Neural crest cell (in vitro differentiated cells): ENCODE measurements at regions not wholly inside any gene's neighbourhood (a gene's known extent, or its start where the extent isn't known, plus 50 kb on each side); places are given as distances from the start of the nearest gene placed in this dataset.

Source experiments
- DNase-seq: peaks from one replicate; pipeline ENCODE4 v3.0.0; 2021; ENCODE audit warnings: low read depth, mixed read lengths, low spot score
- H3K27ac Mint-ChIP-seq: one replicate; pipeline ENCODE4 v1.8.0; 2021; ENCODE audit warnings: mild to moderate bottlenecking, mixed read lengths; ENCODE audit not compliant: unreplicated experiment
- H3K27me3 Mint-ChIP-seq: 2 replicates; pipeline ENCODE4 v1.8.0; 2021; ENCODE audit warnings: low read depth, mild to moderate bottlenecking, mixed read lengths
- H3K36me3 Mint-ChIP-seq: 2 replicates; pipeline ENCODE4 v1.8.0; 2021; ENCODE audit warnings: low read depth, mild to moderate bottlenecking, mixed read lengths
- H3K4me1 Mint-ChIP-seq: 2 replicates; pipeline ENCODE4 v1.8.0; 2021; ENCODE audit warnings: mixed read lengths
- H3K4me3 Mint-ChIP-seq: one replicate; pipeline ENCODE4 v1.8.0; 2021; ENCODE audit warnings: mild to moderate bottlenecking, mixed read lengths
- H3K9me3 Mint-ChIP-seq: 2 replicates; pipeline ENCODE4 v1.8.0; 2021; ENCODE audit warnings: mixed read lengths
- CTCF ChIP-seq: fragments of 200-600 bp; sonication (generic); conservative IDR thresholded peaks from 2 replicates; pipeline ENCODE4 v1.5.0; 2021; ENCODE audit warnings: antibody characterized with exemption, mild to moderate bottlenecking

DNA sequence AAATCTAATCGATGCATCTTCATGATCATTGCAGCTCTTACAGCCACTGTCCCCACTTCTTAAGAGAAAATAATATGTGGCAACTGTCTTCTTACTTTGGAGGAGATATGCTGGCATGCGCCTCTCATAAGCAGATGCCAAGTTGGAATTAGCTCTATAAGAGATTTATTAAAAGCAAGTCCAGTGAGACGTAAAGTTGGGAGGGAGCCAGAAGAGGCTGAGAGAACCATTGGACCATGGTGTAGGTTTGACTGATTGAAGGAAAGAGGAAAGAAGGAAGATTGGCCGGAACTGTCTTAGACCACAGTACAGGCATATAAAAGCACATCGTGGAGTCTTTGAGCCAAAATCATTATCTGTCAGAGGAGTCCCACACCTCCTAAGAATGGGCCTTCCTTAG, 265.7 kb upstream of the ZC3H15 start:
- no peaks in the 10 kb centered on the region for H3K4me1 Mint-ChIP-seq
- DNase-seq = no peak
- H3K4me3 Mint-ChIP-seq = no peak overlapping the region
- peaks cover 9% of the 10 kb centered on the region for H3K36me3 Mint-ChIP-seq
- H3K9me3 Mint-ChIP-seq = no peaks in the 10 kb centered on the region
- no peak for TF ChIP-seq CTCF
- H3K27me3 Mint-ChIP-seq = no peaks in the 10 kb centered on the region
- no peak overlapping the region for H3K27ac Mint-ChIP-seq

- no peak overlapping the region for H3K27ac Mint-ChIP-seq
- peaks cover 23% of the 10 kb centered on the region for H3K9me3 Mint-ChIP-seq
- H3K27me3 Mint-ChIP-seq = no peaks in the 10 kb centered on the region
- H3K4me3 Mint-ChIP-seq = no peak overlapping the region
- no peak for TF ChIP-seq CTCF
- no peak for DNase-seq
- no peaks in the 10 kb centered on the region for H3K4me1 Mint-ChIP-seq
- H3K36me3 Mint-ChIP-seq = peaks cover 41% of the 10 kb centered on the region
Observed at GRCh38 chr2:186229265-186229664, 256.8 kb upstream of the ZC3H15 start.

DNA sequence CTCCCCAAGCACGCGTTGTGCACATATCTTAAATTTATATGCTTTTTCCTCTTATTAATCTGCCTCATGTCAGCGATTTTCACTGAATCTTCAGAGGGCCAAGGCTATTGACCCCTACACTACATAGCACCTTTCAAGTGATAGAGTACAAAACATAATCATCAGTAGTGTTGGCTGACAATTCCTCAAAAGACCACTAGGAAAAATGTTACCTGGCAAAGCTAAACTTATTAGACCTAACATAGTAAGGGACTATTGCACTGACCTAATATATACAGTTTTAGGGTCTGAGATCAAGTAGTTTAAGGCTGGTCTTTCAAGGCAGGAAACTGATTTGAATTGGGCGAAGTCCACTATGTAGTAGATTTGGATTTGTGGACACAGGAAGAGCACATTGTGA, 244.2 kb upstream of the ZC3H15 start:
- no peaks in the 10 kb centered on the region for H3K4me1 Mint-ChIP-seq
- no peak for DNase-seq
- H3K4me3 Mint-ChIP-seq = no peak overlapping the region
- H3K27ac Mint-ChIP-seq = no peak overlapping the region
- H3K27me3 Mint-ChIP-seq = no peaks in the 10 kb centered on the region
- TF ChIP-seq CTCF = peak; percentile 29
- no peaks in the 10 kb centered on the region for H3K36me3 Mint-ChIP-seq
- peaks cover 5% of the 10 kb centered on the region for H3K9me3 Mint-ChIP-seq

GRCh38 chr2:186254759-186255158, 231.3 kb upstream of the ZC3H15 start:
- Mint-ChIP-seq H3K4me3 (no peak overlapping the region), H3K9me3 (peaks cover 4% of the 10 kb centered on the region), H3K27me3 (no peaks in the 10 kb centered on the region), H3K36me3 (no peaks in the 10 kb centered on the region), H3K27ac (no peak overlapping the region), H3K4me1 (peaks cover 4% of the 10 kb centered on the region)
- no peak for TF ChIP-seq CTCF
- DNase-seq = no peak

GRCh38 chr2:186255823-186256222, 230.2 kb upstream of the ZC3H15 start:
- Mint-ChIP-seq H3K4me3 (no peak overlapping the region), H3K4me1 (peaks cover 4% of the 10 kb centered on the region), H3K27ac (no peak overlapping the region), H3K36me3 (no peaks in the 10 kb centered on the region), H3K9me3 (peaks cover 4% of the 10 kb centered on the region), H3K27me3 (no peaks in the 10 kb centered on the region)
- DNase-seq = no peak
- no peak for TF ChIP-seq CTCF

GRCh38 chr2:186256540-186256939, 229.5 kb upstream of the ZC3H15 start:
- H3K27ac Mint-ChIP-seq = no peak overlapping the region
- H3K4me3 Mint-ChIP-seq = no peak overlapping the region
- no peaks in the 10 kb centered on the region for H3K36me3 Mint-ChIP-seq
- H3K9me3 Mint-ChIP-seq = peaks cover 3% of the 10 kb centered on the region
- peak; percentile 77 for TF ChIP-seq CTCF
- H3K27me3 Mint-ChIP-seq = no peaks in the 10 kb centered on the region
- DNase-seq = no peak
- peaks cover 4% of the 10 kb centered on the region for H3K4me1 Mint-ChIP-seq
